T-helper 22 cell (primary cell): ENCODE measurements at regions not wholly inside any gene's neighbourhood (a gene's known extent, or its start where the extent isn't known, plus 50 kb on each side); places are given as distances from the start of the nearest gene placed in this dataset.
"Not testable (repeated sequence)": the region's sequence is repeated elsewhere in the genome, so short reads cannot be mapped to it uniquely, and the experiment has no call there.

Experiments used
- DNase-seq: peaks from one replicate; pipeline ENCODE4 v3.0.0-alpha.2; 2020; ENCODE audit warnings: low read depth

DNA sequence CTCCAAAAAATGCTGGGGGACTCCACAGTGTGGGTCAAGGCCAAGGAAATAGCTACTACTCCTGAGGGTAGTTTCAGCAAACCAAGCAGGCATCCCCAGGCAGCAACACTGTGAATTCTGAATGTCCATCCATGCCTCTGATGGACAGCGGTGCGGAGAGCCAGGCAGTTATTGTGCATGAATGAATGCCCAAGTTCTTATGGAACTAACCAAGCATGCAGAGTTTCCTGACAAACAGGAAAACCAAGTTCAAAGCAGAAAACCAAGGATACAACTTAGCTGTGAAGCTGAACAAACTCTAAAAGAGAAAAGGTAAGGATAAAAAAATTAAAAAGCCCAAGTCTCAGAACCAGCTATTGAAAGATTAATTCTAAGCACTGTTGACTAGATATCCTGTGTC is 642.6 kb upstream of the HS3ST1 start:
- no peak for DNase-seq

- no peak for DNase-seq
Measured at GRCh38 chr4:12053966-12054365, 625.3 kb upstream of the HS3ST1 start.

GRCh38 chr4:12053556-12053955 is 624.9 kb upstream of the HS3ST1 start:
- no peak for DNase-seq

- DNase-seq = no peak
Measured at GRCh38 chr4:12050357-12050756, 621.7 kb upstream of the HS3ST1 start.

DNA sequence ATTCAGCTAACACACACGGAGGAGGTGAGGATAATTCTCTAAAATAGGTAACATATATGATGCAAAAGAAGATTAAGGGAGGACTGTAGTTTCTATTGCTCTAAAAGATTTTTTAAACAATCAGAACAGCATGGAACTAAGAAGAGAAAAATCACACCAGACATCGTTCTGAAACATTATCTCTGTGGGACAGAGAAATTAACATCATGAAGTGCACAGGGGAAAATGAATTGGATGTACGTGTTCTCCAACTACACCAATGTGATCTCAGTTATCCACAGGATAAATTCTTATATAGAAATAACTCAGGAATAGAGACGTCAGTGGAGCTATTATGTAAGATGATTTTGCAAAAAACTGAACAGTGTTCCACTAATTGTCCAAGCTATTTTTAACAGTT is 614.1 kb upstream of the HS3ST1 start:
- DNase-seq = no peak

GRCh38 chr4:12041828-12042227 is 613.1 kb upstream of the HS3ST1 start:
- no peak for DNase-seq

DNA sequence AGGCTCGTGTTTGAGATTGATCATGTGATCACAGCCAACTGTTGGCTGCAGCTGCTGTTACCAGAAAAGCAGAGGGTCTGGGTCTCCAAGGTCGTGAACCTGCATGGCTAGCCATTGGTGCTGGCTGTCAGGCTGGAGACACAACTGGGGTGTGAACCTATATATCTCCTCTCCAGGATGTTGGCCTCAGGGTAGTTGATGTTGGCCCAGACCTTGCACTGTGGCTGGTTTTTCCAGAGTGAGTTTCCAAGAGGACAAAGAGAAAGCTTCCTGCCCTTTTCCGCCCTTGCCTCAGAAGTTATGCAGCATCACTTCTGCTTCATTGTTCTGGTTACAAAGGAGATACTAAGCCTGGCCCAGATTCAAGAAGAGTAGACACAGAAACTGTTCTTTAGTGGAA is 607.8 kb upstream of the HS3ST1 start:
- DNase-seq = no peak

- no peak for DNase-seq
Measured at GRCh38 chr4:12028258-12028657, 599.6 kb upstream of the HS3ST1 start.

DNA sequence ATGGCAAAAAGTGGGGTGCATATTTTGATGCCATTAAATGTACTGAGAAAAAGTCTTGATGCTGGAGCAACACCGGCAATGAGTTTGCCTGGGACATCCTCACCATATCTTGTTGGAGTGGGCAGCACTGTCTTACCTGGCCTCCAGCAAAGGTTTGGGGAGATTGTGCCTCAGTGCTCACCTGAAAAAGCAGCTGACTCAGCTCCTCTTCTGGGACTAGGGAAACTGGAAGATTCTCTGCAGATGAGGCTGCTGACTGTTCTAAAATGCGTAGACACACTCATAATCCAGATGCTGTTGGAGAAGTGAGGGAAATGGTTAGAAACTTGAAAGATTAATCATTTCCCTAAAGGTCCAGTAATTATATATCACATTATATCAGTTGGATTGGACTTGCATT is 593.7 kb upstream of the HS3ST1 start:
- DNase-seq = no peak

DNA sequence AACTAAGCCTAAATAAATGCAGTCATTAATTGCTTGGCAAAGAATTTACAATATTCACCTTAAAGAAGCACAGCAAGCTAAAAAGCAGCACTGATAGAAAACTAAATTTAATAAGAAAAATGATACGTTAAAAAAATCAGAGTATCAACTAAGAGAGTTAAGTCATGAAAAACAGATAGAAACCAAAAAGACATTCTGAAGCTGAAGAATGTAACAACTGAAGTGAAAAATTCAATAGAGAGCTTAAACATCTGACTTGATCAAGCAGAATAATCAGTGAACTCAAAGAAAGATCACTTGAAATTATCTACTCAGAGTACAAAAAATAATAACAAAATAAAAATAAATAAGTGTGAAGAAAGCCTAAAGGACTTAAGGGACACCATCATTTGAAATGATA is 588.0 kb upstream of the HS3ST1 start:
- DNase-seq = no peak

DNA sequence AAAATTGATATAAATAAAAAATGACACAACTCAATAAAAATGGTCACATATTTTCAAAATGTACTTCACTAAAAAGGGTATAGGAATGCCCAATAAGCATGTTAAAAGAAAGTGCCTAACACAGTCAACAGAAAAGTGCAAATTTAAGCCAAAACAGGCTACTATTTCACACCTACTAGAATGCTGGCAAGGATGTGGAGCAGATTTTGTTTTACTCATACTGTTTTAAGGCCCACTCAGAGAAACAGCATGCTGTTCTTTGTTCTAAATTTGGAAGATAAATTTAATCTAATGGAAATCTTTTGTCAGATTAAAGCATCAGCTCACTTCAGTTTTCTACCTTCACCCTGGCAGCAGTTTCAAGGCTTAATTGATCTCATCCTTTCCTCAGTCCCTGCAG is 576.8 kb upstream of the HS3ST1 start:
- no peak for DNase-seq

- not testable (repeated sequence) for DNase-seq
Measured at GRCh38 chr4:11996581-11996980, 567.9 kb upstream of the HS3ST1 start.

DNA sequence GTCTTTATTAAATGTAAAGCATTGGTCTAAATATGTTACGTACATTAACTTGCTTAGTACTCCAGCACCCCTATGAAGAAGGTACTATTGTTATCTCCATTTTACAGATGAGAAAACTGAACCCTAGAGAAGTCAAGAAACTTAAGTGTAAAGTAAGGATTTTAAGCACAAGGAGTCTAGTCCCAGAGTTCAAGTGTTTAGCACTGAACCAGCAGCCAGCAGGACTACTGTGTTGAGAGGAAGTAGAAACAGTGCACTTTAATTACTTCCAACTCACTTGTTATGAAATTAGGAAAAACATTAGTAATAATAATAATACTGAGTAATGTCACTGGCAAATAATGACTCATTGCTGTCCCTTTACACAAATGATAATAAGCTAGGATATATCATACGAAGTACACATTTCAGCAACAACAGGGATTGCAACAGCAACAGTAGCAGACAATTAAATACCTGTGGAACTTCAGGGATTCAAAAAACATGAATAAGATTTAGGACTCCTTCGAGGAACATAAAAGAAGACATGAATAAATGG is 548.1 kb upstream of the HS3ST1 start:
- no peak for DNase-seq

GRCh38 chr4:11973270-11973669 is 544.6 kb upstream of the HS3ST1 start:
- DNase-seq = no peak

DNA sequence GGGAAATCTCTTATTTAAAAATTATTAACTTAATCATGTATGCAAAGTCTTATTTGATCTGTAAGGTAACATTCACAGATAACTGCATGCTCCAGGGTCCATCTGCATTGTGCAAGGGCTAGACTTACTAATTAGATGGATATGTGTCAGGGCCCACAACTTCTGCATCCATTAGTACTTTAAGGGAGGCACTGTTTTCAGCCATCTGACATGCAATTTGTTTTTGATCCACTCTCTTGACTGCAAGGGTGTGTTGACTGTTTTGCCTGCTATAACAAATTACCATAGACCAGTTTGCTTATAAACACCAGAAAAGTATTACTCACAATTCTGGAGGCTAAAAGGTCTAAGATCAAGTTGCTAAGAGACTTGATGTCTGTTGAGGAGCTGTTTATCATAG is 542.1 kb upstream of the HS3ST1 start:
- DNase-seq = no peak

DNA sequence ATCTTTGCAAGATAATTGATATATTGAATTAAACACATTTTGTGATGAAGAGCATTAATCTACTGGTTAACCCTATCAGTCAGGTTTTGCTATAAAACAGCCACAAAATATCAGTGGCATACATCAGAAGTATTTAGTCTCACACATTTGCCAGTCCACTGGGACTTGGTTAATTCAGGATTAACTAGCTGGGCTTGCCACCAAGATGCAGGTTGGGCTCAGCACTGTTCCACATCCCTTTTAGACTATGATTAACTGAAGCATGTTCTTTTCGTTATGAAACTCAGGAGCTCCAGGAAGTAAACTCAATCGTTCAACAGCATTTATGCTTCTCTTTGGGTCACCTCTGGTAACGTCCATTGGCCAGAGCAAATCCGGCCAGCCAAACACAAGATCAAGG is 538.1 kb upstream of the HS3ST1 start:
- no peak for DNase-seq

- DNase-seq = no peak
Measured at GRCh38 chr4:11954093-11954492, 525.4 kb upstream of the HS3ST1 start.

DNA sequence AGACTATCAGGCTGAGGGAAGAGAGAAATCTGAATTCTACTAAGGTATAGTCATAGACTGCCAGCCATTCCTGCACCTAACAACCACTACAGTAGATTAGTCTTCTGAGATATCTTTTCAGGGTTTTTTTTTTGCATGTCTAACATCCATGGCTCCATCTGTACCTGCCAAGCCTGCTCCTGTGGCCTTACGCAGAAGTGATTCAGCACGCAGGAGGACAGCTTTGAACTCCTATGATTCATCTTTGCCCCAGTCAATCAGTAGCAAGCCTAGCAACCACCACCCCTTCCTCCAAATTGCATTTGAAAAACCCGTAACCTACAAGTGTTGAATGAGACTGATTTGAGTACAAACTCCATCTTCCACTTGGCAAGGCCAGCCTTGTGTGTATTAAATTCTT is 520.7 kb upstream of the HS3ST1 start:
- DNase-seq = no peak

DNA sequence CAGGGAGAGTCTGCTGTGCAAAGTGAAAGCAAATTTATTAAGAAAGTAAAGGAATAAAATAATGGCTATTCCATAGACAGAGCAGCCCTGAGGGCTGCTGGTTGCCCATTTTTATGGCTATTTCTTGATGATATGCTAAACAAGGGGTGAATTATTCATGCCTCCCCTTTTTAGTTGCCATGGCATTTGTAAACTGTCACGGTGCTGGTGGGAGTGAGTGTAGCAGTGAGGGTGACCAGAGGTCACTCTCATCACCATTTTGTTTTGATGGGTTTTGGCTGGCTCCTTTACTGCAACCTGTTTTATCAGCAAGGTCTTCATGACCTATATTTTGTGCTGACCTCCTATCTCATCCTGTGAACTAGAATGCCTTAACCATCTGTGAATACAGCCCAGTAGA is 518.9 kb upstream of the HS3ST1 start:
- DNase-seq = not testable (repeated sequence)

DNA sequence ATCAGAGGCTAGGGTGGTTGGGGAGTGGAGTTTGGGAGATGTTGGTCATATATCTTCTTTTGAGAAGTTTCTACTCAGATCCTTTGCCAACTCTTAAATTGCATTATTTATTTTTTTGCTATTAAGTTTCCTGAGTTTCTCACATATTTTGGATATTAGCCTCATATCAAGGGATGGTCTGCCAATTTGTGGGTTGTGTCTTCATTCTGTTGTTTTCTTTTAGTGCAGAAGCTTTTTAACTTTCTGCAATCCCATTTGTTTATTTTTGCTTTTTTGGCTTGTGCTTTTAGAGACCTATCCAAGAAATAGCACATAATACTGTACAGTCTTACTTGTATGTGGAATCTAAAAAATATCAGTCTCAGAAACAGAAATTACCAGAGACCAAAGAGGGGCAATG is 509.2 kb upstream of the HS3ST1 start:
- DNase-seq = no peak

- no peak for DNase-seq
Measured at GRCh38 chr4:11931266-11931820, 502.6 kb upstream of the HS3ST1 start.

GRCh38 chr4:11929080-11929479 is 500.4 kb upstream of the HS3ST1 start:
- DNase-seq = no peak

- DNase-seq = no peak
Measured at GRCh38 chr4:11919316-11919715, 490.6 kb upstream of the HS3ST1 start.

DNA sequence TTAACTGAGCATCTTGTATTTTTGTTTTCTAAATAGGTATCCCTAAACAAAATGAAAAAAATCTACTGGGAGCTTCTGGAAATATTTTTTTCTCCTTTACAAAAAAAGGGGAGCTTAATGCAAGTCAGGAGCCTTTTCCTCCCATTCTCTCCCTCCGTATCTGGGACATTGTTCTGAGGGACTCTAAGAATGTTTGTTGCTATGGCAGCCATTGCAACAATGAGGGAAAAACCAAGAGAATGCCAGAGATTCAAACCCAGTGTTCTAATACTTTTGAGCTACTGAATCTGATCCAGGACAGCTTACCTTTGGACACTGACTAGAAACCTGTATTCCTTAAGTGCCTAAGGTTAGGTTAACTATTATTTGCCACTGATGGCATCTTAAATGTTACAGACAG is 485.7 kb upstream of the HS3ST1 start:
- DNase-seq = no peak

GRCh38 chr4:11912886-11913285 is 484.2 kb upstream of the HS3ST1 start:
- no peak for DNase-seq
